MM.1S (cell line): ENCODE measurements at regions not wholly inside any gene's neighbourhood (a gene's known extent, or its start where the extent isn't known, plus 50 kb on each side); places are given as distances from the start of the nearest gene placed in this dataset.

ENCODE experiments used
- EZH2 ChIP-seq: fragments of 300-600 bp; sonication (generic); optimal IDR thresholded peaks from 2 replicates; pipeline ENCODE3; 2017; ENCODE audit warnings: low read depth, mild to moderate bottlenecking, antibody characterized with exemption, low read length, mixed read lengths
- EZH2phosphoT487 ChIP-seq: fragments of 300-600 bp; sonication (generic); IDR thresholded peaks from 2 replicates; pipeline ENCODE4 v1.6.1; 2018; ENCODE audit warnings: antibody characterized with exemption, low read length
- TF ChIP-seq, protein P1 (sequence below): fragments of 300-600 bp; sonication (generic); IDR thresholded peaks from 2 replicates; pipeline ENCODE4 v1.5.1; 2016; ENCODE audit warnings: antibody characterized with exemption, low read length, mixed read lengths

DNA sequence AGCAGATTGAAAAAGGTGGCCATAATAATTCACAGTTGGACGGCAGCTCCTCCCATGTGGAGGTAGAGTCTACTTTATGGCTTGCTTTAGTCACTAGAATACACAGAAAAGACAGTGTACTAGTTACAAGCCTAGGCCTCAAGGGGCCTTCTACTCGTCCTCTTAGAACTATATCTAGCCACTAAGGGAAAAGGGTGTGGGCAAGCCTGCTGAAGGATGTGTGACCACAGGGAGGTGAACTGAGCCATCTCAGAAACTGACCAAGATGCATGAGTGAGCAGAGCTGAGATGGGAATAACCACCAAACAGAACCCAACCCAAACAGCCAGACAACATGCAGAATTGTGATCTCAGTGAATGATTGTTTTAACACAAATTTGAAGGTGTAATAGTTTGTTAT, 335.6 kb upstream of the LMCD1 start:
- TF ChIP-seq, protein P1, sequence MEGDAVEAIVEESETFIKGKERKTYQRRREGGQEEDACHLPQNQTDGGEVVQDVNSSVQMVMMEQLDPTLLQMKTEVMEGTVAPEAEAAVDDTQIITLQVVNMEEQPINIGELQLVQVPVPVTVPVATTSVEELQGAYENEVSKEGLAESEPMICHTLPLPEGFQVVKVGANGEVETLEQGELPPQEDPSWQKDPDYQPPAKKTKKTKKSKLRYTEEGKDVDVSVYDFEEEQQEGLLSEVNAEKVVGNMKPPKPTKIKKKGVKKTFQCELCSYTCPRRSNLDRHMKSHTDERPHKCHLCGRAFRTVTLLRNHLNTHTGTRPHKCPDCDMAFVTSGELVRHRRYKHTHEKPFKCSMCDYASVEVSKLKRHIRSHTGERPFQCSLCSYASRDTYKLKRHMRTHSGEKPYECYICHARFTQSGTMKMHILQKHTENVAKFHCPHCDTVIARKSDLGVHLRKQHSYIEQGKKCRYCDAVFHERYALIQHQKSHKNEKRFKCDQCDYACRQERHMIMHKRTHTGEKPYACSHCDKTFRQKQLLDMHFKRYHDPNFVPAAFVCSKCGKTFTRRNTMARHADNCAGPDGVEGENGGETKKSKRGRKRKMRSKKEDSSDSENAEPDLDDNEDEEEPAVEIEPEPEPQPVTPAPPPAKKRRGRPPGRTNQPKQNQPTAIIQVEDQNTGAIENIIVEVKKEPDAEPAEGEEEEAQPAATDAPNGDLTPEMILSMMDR: no peak
- TF ChIP-seq EZH2phosphoT487 (no peak), EZH2 (no peak)
